ENCODE measurements at regions not wholly inside any gene's neighbourhood (a gene's known extent, or its start where the extent isn't known, plus 50 kb on each side); places are given as distances from the start of the nearest gene placed in this dataset.
A peak's percentile ranks its signal among the peaks of the same experiment; 100 is the strongest.
"Not testable (repeated sequence)": the region's sequence is repeated elsewhere in the genome, so short reads cannot be mapped to it uniquely, and the experiment has no call there.

- DNase-seq = no peak
These were observed 64.6 kb upstream of the HAND1 start for GRCh38 chr5:154542581-154542980.

- no peak for DNase-seq
These were observed 64.0 kb upstream of the HAND1 start for GRCh38 chr5:154542000-154542399.

GRCh38 chr5:154541553-154541952 lies 63.5 kb upstream of the HAND1 start:
- no peak for DNase-seq

GRCh38 chr5:154540600-154540999 lies 62.6 kb upstream of the HAND1 start:
- DNase-seq = no peak

GRCh38 chr5:154538492-154538891 lies 60.5 kb upstream of the HAND1 start:
- DNase-seq = no peak

- DNase-seq = not testable (repeated sequence)
These were observed 58.4 kb upstream of the HAND1 start for GRCh38 chr5:154536439-154536838.

- no peak for DNase-seq
These were observed 57.5 kb upstream of the HAND1 start for GRCh38 chr5:154535535-154535934.

- DNase-seq = peak; percentile 5 to 22
These were observed 56.5 kb upstream of the HAND1 start for GRCh38 chr5:154534457-154535050.

- no peak for DNase-seq
These were observed 51.3 kb upstream of the HAND1 start for GRCh38 chr5:154529282-154529681.

- no peak for DNase-seq
These were observed 50.1 kb upstream of the HAND1 start for GRCh38 chr5:154528005-154528594.

Measured in NCI-H526 (cell line).